ENCODE measurements at regions not wholly inside any gene's neighbourhood (a gene's known extent, or its start where the extent isn't known, plus 50 kb on each side); places are given as distances from the start of the nearest gene placed in this dataset.
"Not testable (repeated sequence)": the region's sequence is repeated elsewhere in the genome, so short reads cannot be mapped to it uniquely, and the experiment has no call there.

GRCh38 chr1:224841803-224842202 is 87.7 kb upstream of the DNAH14 start:
- not testable (repeated sequence) for TF ChIP-seq CTCF, POLR2A (IDR thresholded peaks at IDR 0.05)

All from uterus (tissue), 2 donors.